ENCODE measurements at regions not wholly inside any gene's neighbourhood (a gene's known extent, or its start where the extent isn't known, plus 50 kb on each side); places are given as distances from the start of the nearest gene placed in this dataset.
"Not testable (repeated sequence)": the region's sequence is repeated elsewhere in the genome, so short reads cannot be mapped to it uniquely, and the experiment has no call there.

GRCh38 chr13:59439776-59440428, 723.8 kb downstream of the DIAPH3 start:
- DNase-seq (ENCODE audit: low read depth in 4 of 4, low spot score in 1 of 4), result no peak

- not testable (repeated sequence) for DNase-seq (ENCODE audit: low read depth in 4 of 4, low spot score in 1 of 4)
Measured at GRCh38 chr13:59441068-59441467, 722.7 kb downstream of the DIAPH3 start.

GRCh38 chr13:59441596-59442280, 722.0 kb downstream of the DIAPH3 start:
- no peak for DNase-seq (ENCODE audit: low read depth in 4 of 4, low spot score in 1 of 4)

DNA sequence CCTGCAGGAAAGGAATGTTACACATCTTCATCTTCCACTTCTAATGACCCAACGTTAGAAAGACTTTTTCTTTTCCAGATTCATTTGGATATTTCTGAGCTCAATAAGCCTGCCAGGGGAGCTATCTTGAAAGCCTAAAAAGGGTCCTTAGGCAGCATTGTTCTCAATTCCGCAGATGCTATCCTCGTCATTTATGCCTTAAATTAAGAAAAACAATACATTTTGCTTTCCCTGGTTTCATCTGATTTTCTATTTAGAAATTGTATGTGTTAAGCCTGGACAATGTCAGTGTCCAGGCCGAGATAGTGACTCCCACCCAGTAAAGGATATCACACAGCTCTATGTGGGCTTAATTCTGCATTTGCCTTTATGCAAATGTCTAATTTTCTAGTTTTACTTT, 721.3 kb downstream of the DIAPH3 start:
- DNase-seq (ENCODE audit: low read depth in 4 of 4, low spot score in 1 of 4), result no peak

DNA sequence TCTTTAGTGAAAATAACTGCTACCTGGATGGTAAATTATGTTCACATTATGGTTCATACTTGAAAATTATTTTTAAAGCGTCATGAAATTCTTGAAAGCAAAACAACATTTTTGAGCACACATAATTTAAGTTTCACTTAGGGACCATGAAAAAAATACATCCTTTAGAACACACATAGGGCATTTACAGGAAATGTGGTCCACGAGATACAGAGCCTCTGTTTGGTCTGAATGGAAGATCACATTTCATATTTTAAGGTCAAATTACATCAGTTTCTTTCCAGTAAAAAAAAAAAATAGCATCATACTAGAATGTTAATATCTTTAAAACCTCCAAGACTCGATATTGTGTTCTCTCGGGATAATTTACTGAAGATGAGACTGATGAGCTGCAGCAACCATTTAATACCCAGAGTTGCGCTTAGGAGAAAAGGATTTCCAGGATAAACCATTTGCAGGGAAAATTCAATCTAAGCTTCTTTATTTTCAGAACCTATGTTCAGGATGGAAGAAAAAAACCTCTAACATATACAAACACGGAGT, 720.7 kb downstream of the DIAPH3 start:
- DNase-seq (ENCODE audit: low read depth in 4 of 4, low spot score in 1 of 4), result no peak

- DNase-seq (ENCODE audit: low read depth in 4 of 4, low spot score in 1 of 4), result no peak
Measured at GRCh38 chr13:59444210-59444857, 719.4 kb downstream of the DIAPH3 start.

DNA sequence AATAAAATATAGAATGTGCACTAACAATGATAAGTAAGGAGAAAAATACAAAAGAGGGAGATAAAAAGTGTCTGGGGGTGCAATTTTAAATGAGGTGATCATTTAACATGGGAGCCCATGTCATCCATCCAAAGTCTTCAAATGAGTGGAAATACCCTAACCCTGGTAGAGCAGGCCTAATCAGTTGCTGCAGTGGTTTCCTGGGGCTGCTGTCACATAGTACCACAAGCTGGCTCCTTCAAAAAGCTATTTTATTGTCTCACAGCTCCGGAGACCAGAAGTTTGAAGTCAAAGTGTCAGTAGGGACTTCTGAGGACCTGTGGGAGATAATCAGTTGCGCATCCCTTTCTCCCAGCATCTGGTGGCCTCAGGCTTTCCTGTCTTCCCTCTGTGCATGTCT, 717.9 kb downstream of the DIAPH3 start:
- DNase-seq (ENCODE audit: low read depth in 4 of 4, low spot score in 1 of 4), result no peak

DNA sequence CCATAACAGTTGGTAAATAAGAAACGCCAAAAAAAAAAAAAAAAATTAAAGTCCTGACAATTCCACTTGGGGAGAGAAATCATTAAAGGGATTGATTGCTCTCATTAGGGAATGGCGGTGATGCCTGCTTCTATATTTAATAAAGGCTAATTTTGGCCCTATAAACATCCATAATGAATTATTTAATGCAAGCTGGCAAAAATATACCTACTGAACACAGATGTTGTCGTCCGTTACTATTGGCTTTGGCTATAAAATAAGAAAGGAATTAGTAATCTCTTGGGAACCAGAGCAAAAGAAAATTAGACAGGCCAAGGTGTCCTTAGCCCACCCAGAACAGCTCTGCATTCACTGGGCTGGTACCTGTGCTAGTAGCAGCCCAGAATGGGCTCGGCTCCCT, 717.3 kb downstream of the DIAPH3 start:
- DNase-seq (ENCODE audit: low read depth in 4 of 4, low spot score in 1 of 4), result no peak

DNA sequence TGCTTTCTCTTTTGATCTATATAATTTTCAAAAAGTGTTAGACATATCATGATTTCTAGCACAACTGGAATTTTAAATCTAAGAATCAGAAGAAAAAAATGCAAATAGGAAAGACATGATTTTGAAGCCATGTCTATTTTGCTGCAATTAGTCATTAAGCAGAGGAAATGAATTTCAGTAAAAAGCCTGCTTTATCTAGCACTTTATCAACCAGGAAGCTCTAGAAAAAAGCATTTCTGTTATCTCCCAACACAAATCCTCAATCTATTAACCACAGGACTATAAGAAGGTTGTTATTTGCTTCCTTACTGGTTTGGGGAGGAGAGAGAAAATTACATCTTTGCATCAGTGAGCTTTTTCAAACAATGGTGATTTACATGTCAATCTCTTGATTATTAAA, 716.7 kb downstream of the DIAPH3 start:
- no peak for DNase-seq (ENCODE audit: low read depth in 4 of 4, low spot score in 1 of 4)

DNA sequence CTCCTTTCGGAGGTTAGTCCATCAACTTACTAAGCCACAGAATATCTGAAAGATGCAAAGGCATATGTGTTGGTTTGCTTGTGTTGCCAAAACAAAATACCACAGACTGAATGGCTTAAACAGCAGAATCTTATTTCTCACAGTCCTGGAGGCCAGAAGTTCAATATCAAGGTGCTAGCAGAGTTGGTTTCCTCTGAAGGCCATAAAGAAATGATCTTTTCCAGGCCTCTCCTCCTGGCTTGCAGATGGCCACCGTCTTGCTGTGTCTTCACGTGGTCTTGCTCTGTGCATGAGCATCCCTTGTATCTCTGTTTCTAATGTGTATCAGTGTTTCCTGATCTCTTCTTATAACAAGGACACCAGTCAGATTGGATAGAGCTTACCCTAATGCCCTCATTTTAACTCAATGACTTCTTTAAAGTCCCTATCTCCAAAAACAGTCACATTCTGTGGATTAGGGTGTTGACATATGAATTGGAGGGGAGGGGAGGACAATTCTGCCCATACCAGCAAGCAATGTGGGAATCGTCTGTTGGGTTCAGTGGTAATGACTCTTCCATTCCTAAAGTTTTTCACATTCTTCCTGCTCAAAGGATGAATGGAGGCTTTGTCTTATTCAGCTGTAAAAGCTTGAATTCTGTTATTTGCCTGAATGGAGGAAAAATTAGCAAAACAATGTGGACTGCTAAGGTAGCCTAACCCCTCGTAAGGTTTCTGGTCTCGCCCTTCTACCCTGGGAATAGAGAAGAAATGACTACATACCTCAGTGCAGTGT, 715.7 kb downstream of the DIAPH3 start:
- DNase-seq (ENCODE audit: low read depth in 4 of 4, low spot score in 1 of 4), result no peak

DNA sequence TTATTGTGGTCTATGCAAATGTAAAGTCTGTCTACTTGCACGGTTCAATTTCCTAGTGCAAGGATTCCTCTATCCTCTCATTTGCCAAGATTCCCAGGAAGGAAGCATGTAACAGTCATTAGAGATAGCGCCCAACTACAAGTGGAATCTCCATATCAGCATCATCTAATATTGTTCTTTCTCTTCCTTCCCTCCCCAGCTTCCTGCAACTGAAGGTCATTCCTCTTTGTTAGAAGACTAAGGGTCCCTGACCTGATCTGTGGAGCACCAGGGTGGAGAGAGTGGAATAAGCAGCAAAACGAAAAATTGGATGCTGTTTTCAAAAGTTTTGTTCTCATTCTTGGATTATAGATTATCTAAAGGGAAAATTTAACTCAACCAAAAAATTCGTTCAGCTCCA, 714.0 kb downstream of the DIAPH3 start:
- DNase-seq (ENCODE audit: low read depth in 4 of 4, low spot score in 1 of 4), result no peak

DNA sequence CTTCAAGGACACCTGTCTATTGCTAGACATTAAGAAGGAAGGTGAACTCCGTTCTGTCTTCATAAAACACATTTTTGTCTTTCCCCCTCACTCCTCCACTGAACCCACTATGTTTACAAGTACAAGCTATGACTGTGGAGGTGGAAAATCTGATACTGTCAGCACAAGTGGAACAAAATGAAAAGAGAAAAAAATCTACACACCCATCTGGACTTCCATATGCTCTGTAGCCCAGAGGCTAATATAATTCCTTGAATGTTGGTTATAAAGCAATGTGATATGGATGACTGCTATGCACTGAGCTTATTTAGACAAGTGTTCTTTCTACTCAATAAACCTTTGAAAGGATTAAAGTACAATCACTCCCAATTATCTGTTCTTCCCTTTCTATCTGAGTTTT, 713.5 kb downstream of the DIAPH3 start:
- no peak for DNase-seq (ENCODE audit: low read depth in 4 of 4, low spot score in 1 of 4)

- DNase-seq (ENCODE audit: low read depth in 4 of 4, low spot score in 1 of 4), result no peak
Measured at GRCh38 chr13:59451236-59451635, 712.5 kb downstream of the DIAPH3 start.

- no peak for DNase-seq (ENCODE audit: low read depth in 4 of 4, low spot score in 1 of 4)
Measured at GRCh38 chr13:59452189-59452890, 711.4 kb downstream of the DIAPH3 start.

DNA sequence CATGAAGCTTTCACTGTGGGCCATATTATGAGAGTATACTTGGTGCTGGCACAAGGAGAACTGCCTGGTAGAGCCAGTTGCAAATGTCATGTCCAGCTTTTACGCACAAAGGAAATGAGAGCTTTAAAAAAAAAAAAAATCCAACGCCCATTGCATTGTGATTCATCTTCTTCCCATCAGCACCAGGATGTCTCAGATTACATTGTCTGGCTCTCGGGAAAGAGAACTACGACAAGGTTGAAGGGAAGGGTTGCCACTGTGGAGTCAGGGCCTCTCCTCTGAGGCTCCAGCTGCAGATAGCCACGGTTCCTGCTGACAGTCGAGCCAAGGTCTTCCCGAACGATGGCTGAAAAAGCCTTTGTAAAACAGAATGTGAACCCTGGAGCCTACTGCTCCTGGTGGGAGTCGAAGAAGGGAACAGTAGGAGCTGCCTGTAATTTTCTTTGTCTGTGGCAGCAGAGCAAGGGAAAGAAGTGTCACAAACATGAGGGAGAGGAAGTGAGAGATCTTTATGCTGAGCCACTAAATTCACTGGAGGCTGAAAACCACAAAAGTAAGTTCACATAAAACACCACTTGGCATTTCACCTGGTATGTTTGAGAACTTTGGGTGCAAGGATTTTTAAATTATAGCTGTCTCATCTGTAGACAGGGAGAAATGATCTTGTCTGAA, 704.7 kb downstream of the DIAPH3 start:
- no peak for DNase-seq (ENCODE audit: low read depth in 4 of 4, low spot score in 1 of 4)

DNA sequence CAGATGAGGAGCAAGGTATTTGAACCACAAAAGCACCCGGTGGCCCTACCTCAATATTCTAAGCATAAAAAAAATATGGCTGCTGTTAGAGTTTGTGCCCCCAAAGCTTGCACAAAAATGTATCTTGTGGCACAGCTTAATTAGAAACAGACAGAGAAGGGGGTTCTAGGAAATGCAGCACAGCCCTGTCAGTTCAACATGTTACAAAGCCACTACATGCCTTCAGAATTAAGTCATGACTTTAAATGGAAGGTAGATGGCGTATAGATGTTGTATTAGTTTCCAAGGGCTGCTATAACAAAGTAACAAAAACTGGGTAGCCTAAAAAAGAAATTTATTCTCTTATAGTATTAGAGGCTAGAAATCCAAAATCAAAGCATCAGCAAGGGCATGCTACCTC, 703.8 kb downstream of the DIAPH3 start:
- no peak for DNase-seq (ENCODE audit: low read depth in 4 of 4, low spot score in 1 of 4)

GRCh38 chr13:59461411-59461810, 702.3 kb downstream of the DIAPH3 start:
- no peak for DNase-seq (ENCODE audit: low read depth in 4 of 4, low spot score in 1 of 4)

GRCh38 chr13:59463023-59463422, 700.7 kb downstream of the DIAPH3 start:
- no peak for DNase-seq (ENCODE audit: low read depth in 4 of 4, low spot score in 1 of 4)

- DNase-seq (ENCODE audit: low read depth in 4 of 4, low spot score in 1 of 4), result no peak
Measured at GRCh38 chr13:59464926-59465325, 698.8 kb downstream of the DIAPH3 start.

GRCh38 chr13:59468396-59468795, 695.3 kb downstream of the DIAPH3 start:
- no peak for DNase-seq (ENCODE audit: low read depth in 4 of 4, low spot score in 1 of 4)
